Thoracic aorta (tissue), 2 donors: ENCODE measurements at regions not wholly inside any gene's neighbourhood (a gene's known extent, or its start where the extent isn't known, plus 50 kb on each side); places are given as distances from the start of the nearest gene placed in this dataset.

Experiments
- ATAC-seq: fragments of 150-250 bp; one replicate; pipeline ENCODE4 v1.8.0; 2017; ENCODE audit warnings: low read depth; ENCODE audit not compliant: insufficient number of reproducible peaks, low FRiP score
- DNase-seq: peaks from one replicate; pipeline ENCODE4 v3.0.0-alpha.2; 2020; ENCODE audit warnings: low spot score
- H3K27ac ChIP-seq, 2 donors: fragments of 200-600 bp; sonication (generic); 1 replicate in 1 of 2; 2 replicates in 1 of 2; pipeline ENCODE4 v1.5.1; 2016; ENCODE audit warnings: mild to moderate bottlenecking in 2 of 2, moderate library complexity in 2 of 2
- H3K27me3 ChIP-seq: fragments of 200-600 bp; sonication (generic); replicated peaks from 2 replicates; pipeline ENCODE4 v1.6.0; 2016; ENCODE audit warnings: mild to moderate bottlenecking; ENCODE audit not compliant: insufficient read depth
- H3K36me3 ChIP-seq: fragments of 200-600 bp; sonication (generic); one replicate; pipeline ENCODE4 v1.5.1; 2016
- H3K4me1 ChIP-seq, 2 donors: fragments of 200-600 bp; sonication (generic); 1 replicate in 1 of 2; 2 replicates in 1 of 2; pipeline versions ENCODE4 v1.5.1 to v1.6.0; 2016; ENCODE audit warnings: low read depth in 2 of 2, mild to moderate bottlenecking in 1 of 2; ENCODE audit not compliant: control insufficient read depth in 1 of 2
- H3K4me3 ChIP-seq: fragments of 200-600 bp; sonication (generic); 2 replicates; pipeline ENCODE4 v1.5.1; 2016; ENCODE audit warnings: mild to moderate bottlenecking
- H3K9me3 ChIP-seq: fragments of 200-600 bp; sonication (generic); 2 replicates; pipeline ENCODE4 v1.5.1; 2016
- TF ChIP-seq, protein P1 (sequence below): fragments of 200-600 bp; sonication (generic); IDR thresholded peaks from one replicate; pipeline ENCODE4 v1.5.1; 2019; ENCODE audit warnings: antibody characterized with exemption

DNA sequence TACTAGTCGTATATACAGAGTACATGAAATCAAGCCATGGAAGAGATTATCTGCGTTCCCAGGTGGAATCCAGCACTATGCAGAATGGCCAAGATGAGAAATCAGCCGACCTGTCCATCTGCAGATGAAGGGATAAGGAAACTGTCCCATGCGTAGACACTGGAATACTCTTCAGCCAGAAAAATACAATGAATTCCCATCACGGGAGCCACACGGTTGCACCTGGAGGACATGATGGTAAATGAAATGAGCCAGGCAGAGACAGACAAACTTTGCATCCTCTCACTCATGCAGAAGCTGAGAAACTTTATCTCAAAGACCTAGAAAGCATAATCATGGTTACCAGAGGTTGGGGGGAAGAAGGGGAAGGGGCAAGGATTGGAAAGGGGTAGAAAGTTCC is 111.9 kb upstream of the TOP3B start:
- Histone ChIP-seq H3K4me3 (no peak overlapping the region), H3K9me3 (no peaks in the 10 kb centered on the region), H3K4me1 (no peaks in the 10 kb centered on the region), H3K27me3 (no peaks in the 10 kb centered on the region), H3K27ac (no peak overlapping the region), H3K36me3 (no peaks in the 10 kb centered on the region)
- TF ChIP-seq, protein P1, sequence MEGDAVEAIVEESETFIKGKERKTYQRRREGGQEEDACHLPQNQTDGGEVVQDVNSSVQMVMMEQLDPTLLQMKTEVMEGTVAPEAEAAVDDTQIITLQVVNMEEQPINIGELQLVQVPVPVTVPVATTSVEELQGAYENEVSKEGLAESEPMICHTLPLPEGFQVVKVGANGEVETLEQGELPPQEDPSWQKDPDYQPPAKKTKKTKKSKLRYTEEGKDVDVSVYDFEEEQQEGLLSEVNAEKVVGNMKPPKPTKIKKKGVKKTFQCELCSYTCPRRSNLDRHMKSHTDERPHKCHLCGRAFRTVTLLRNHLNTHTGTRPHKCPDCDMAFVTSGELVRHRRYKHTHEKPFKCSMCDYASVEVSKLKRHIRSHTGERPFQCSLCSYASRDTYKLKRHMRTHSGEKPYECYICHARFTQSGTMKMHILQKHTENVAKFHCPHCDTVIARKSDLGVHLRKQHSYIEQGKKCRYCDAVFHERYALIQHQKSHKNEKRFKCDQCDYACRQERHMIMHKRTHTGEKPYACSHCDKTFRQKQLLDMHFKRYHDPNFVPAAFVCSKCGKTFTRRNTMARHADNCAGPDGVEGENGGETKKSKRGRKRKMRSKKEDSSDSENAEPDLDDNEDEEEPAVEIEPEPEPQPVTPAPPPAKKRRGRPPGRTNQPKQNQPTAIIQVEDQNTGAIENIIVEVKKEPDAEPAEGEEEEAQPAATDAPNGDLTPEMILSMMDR, result no peak
- ATAC-seq (no peak), DNase-seq (no peak)

GRCh38 chr22:22093743-22094142 is 111.2 kb upstream of the TOP3B start:
- no peak for ATAC-seq
- Histone ChIP-seq H3K9me3 (no peaks in the 10 kb centered on the region), H3K4me3 (no peak overlapping the region), H3K27ac (no peak overlapping the region), H3K36me3 (no peaks in the 10 kb centered on the region), H3K27me3 (no peaks in the 10 kb centered on the region), H3K4me1 (no peaks in the 10 kb centered on the region)
- TF ChIP-seq, protein P1, result no peak
- no peak for DNase-seq

GRCh38 chr22:22092974-22093373 is 110.4 kb upstream of the TOP3B start:
- no peaks in the 10 kb centered on the region for H3K27me3 ChIP-seq
- DNase-seq, result no peak
- H3K4me1 ChIP-seq, result no peaks in the 10 kb centered on the region
- no peaks in the 10 kb centered on the region for H3K9me3 ChIP-seq
- ATAC-seq, result no peak
- no peaks in the 10 kb centered on the region for H3K36me3 ChIP-seq
- no peak overlapping the region for H3K27ac ChIP-seq
- TF ChIP-seq, protein P1, result no peak
- H3K4me3 ChIP-seq, result no peak overlapping the region

- no peaks in the 10 kb centered on the region for H3K27me3 ChIP-seq
- no peak for ATAC-seq
- H3K4me3 ChIP-seq, result no peak overlapping the region
These were observed 109.5 kb upstream of the TOP3B start for GRCh38 chr22:22092101-22092500.

GRCh38 chr22:22091400-22091878 is 108.9 kb upstream of the TOP3B start:
- no peak overlapping the region for H3K4me3 ChIP-seq
- no peak for DNase-seq
- no peak for ATAC-seq

More at GRCh38 chr22:22092101-22092500, 109.5 kb upstream of the TOP3B start:
- Histone ChIP-seq H3K36me3 (no peaks in the 10 kb centered on the region), H3K4me1 (no peaks in the 10 kb centered on the region), H3K9me3 (no peaks in the 10 kb centered on the region), H3K27ac (no peak overlapping the region)
- no peak for DNase-seq
- TF ChIP-seq, protein P1, result no peak

More at GRCh38 chr22:22091400-22091878, 108.9 kb upstream of the TOP3B start:
- no peaks in the 10 kb centered on the region for H3K27me3 ChIP-seq
- no peaks in the 10 kb centered on the region for H3K4me1 ChIP-seq
- H3K9me3 ChIP-seq, result no peaks in the 10 kb centered on the region
- TF ChIP-seq, protein P1, result no peak
- no peaks in the 10 kb centered on the region for H3K36me3 ChIP-seq
- H3K27ac ChIP-seq, result no peak overlapping the region
